ENCODE measurements at regions not wholly inside any gene's neighbourhood (a gene's known extent, or its start where the extent isn't known, plus 50 kb on each side); places are given as distances from the start of the nearest gene placed in this dataset.

- TF ChIP-seq CTCF (IDR thresholded peaks at IDR 0.05) (no peak), EZH2 (IDR thresholded peaks at IDR 0.05) (no peak)
Observed at GRCh38 chr9:74117151-74117550, 380.0 kb upstream of the RORB start.
